Endothelial cell of umbilical vein (primary cell): ENCODE measurements at regions not wholly inside any gene's neighbourhood (a gene's known extent, or its start where the extent isn't known, plus 50 kb on each side); places are given as distances from the start of the nearest gene placed in this dataset.

Source experiments
- BruUV-seq: library from RNA; stranded (reverse); fragments of 400-500 nt; replicated peaks from 2 replicates; lab custom pipeline; 2021; lab: Mats Ljungman, UMichigan
- CTCF ChIA-PET: fragments of 300-600, 350-600 bp; sonication (Branson Sonifier 250); formaldehyde crosslinking; loops from one replicate; lab custom pipeline; 2021; ENCODE audit warnings: antibody characterized with exemption, inconsistent platforms; lab: Charles Lee
- POLR2A ChIA-PET: fragments of 300-600, 350-600 bp; sonication (Branson Sonifier 250); formaldehyde crosslinking; loops from one replicate; lab custom pipeline; 2021; ENCODE audit warnings: antibody characterized with exemption, inconsistent platforms; lab: Charles Lee
- DNase-seq: peaks from one replicate; pipeline ENCODE4 v3.0.0-alpha.2; 2011; ENCODE audit warnings: low read depth, low spot score
- FAIRE-seq: peaks from 2 replicates; lab custom pipeline; 2011; peaks lifted over from hg19 to GRCh38; lab: Jason Lieb, UNC
- H2AFZ ChIP-seq: 2 replicates; pipeline ENCODE4 v1.6.0; 2012; ENCODE audit warnings: low read depth, low read length, control low read depth, inconsistent platforms
- H3K27ac ChIP-seq: 2 replicates; pipeline ENCODE4 v1.5.1; 2011; ENCODE audit warnings: low read depth, mild to moderate bottlenecking, control low read depth, low read length, moderate library complexity; ENCODE audit not compliant: insufficient read depth
- H3K27me3 ChIP-seq, 2 experiments: 2 replicates each; pipeline versions ENCODE4 v1.6.0 to v1.6.1; 2011; ENCODE audit warnings: low read length in 2 of 2, mixed read lengths in 1 of 2; ENCODE audit not compliant: control insufficient read depth in 2 of 2, insufficient read depth in 2 of 2
- H3K36me3 ChIP-seq, 2 experiments: 2 replicates in 1 of 2; 3 replicates in 1 of 2; pipeline ENCODE4 v1.5.1; 2011; ENCODE audit warnings: low read length in 2 of 2, mild to moderate bottlenecking in 1 of 2, moderate library complexity in 1 of 2; ENCODE audit not compliant: control insufficient read depth in 2 of 2, insufficient read depth in 2 of 2; ENCODE audit errors: extremely low read depth in 1 of 2
- H3K4me1 ChIP-seq: 3 replicates; pipeline ENCODE4 v1.5.1; 2011; ENCODE audit warnings: mild to moderate bottlenecking, low read length; ENCODE audit not compliant: control insufficient read depth, insufficient read depth; ENCODE audit errors: extremely low read depth
- H3K4me2 ChIP-seq: 2 replicates; pipeline ENCODE4 v1.6.1; 2011; ENCODE audit warnings: low read length, control low read depth, mixed read lengths; ENCODE audit not compliant: insufficient read depth
- H3K4me3 ChIP-seq, 3 experiments: fragments of 200-600 bp in 1 of 3; sonication (generic), shearing (Covaris generic) in 1 of 3; replicated peaks in 1 of 3; 2 replicates each; pipeline ENCODE4 v1.5.1; 2011 to 2016; ENCODE audit warnings: control low read depth in 3 of 3, low read length in 3 of 3, mild to moderate bottlenecking in 2 of 3, inconsistent platforms in 1 of 3, low read depth in 1 of 3, moderate library complexity in 1 of 3; ENCODE audit not compliant: insufficient read depth in 1 of 3
- H3K79me2 ChIP-seq: 2 replicates; pipeline ENCODE4 v1.6.0; 2012; ENCODE audit warnings: low read length, inconsistent platforms; ENCODE audit not compliant: control insufficient read depth, insufficient read depth
- H3K9ac ChIP-seq: replicated peaks from 2 replicates; pipeline ENCODE3; 2011; ENCODE audit warnings: low read length, control low read depth; ENCODE audit not compliant: insufficient read depth; ENCODE audit errors: extremely low read depth
- H3K9me1 ChIP-seq: replicated peaks from 3 replicates; pipeline ENCODE4 v1.6.0; 2011; ENCODE audit warnings: mild to moderate bottlenecking, low read length; ENCODE audit not compliant: control insufficient read depth, insufficient read depth; ENCODE audit errors: extremely low read depth
- H3K9me3 ChIP-seq: replicated peaks from 2 replicates; pipeline ENCODE4 v1.5.1; 2012; ENCODE audit warnings: low read length, inconsistent platforms; ENCODE audit not compliant: control insufficient read depth, insufficient read depth
- H4K20me1 ChIP-seq: replicated peaks from 2 replicates; pipeline ENCODE3; 2011; ENCODE audit warnings: mild to moderate bottlenecking, low read length; ENCODE audit not compliant: control insufficient read depth, insufficient read depth; ENCODE audit errors: extremely low read depth
- CTCF ChIP-seq, 2 donors: IDR thresholded peaks; 1 replicate in 1 of 2; 2 replicates in 1 of 2; pipeline ENCODE4 v1.5.1; 2011; ENCODE audit warnings: low read length in 2 of 2, mild to moderate bottlenecking in 2 of 2, moderate library complexity in 2 of 2, control low read depth in 1 of 2, inconsistent platforms in 1 of 2, low read depth in 1 of 2; ENCODE audit not compliant: insufficient read depth in 1 of 2; ENCODE audit errors: extremely low read depth in 1 of 2
- EZH2 ChIP-seq: IDR thresholded peaks from 2 replicates; pipeline ENCODE4 v1.6.1; 2012; ENCODE audit warnings: borderline replicate concordance, low read depth, mild to moderate bottlenecking, moderate library complexity, low read length, inconsistent platforms; ENCODE audit not compliant: severe bottlenecking
- FOS ChIP-seq: IDR thresholded peaks from 2 replicates; pipeline ENCODE4 v1.6.1; 2011; ENCODE audit warnings: mild to moderate bottlenecking, low read length, moderate library complexity, borderline replicate concordance; ENCODE audit not compliant: insufficient read depth
- GATA2 ChIP-seq: IDR thresholded peaks from 2 replicates; pipeline ENCODE4 v1.7.0; 2011; ENCODE audit warnings: low read depth, mild to moderate bottlenecking, moderate library complexity, mixed read lengths, low read length; ENCODE audit not compliant: insufficient read length, insufficient read depth
- JUN ChIP-seq: IDR thresholded peaks from 2 replicates; pipeline ENCODE4 v1.6.1; 2011; ENCODE audit warnings: borderline replicate concordance, low read depth; ENCODE audit not compliant: insufficient read length, insufficient read depth
- MAX ChIP-seq: IDR thresholded peaks from 2 replicates; pipeline ENCODE4 v1.6.1; 2011; ENCODE audit not compliant: insufficient read depth, insufficient read length
- MYC ChIP-seq: IDR thresholded peaks from one replicate; pipeline ENCODE4 v1.6.1; 2011; ENCODE audit warnings: mild to moderate bottlenecking, low read depth, low read length
- POLR2A ChIP-seq: IDR thresholded peaks from 2 replicates; pipeline ENCODE4 v1.6.1; 2012; ENCODE audit warnings: low read depth, mild to moderate bottlenecking, control low read depth, low read length
- POLR2AphosphoS5 ChIP-seq: IDR thresholded peaks from 2 replicates; pipeline ENCODE4 v1.6.1; 2012; ENCODE audit warnings: low read depth, mild to moderate bottlenecking, control low read depth, low read length, moderate library complexity; ENCODE audit not compliant: insufficient read depth
- dilution Hi-C: fragments of 300-500 bp; cut with MboI; formaldehyde crosslinking; loops from one replicate; pipeline ENCODE4 v1.15.0; 2019; ENCODE audit warnings: low sequenced_read_pairs; ENCODE audit not compliant: extremely low pct_ligation_motif_present
- intact Hi-C: fragments of 100-400 bp; cut with micrococcal nuclease; formaldehyde crosslinking; loops from one replicate; pipeline ENCODE4 v1.10.0; 2022

- no peak overlapping the region for H3K4me2 ChIP-seq
- no TSS peak for BruUV-seq
- H3K36me3 ChIP-seq: no peaks in the 10 kb centered on the region
- H3K9ac ChIP-seq: no peak overlapping the region
- DNase-seq (no peak), FAIRE-seq (no peak)
- H3K79me2 ChIP-seq: no peaks in the 10 kb centered on the region
- H3K27ac ChIP-seq: no peak overlapping the region
- H3K9me1 ChIP-seq: no peaks in the 10 kb centered on the region
- H3K4me3 ChIP-seq: no peak overlapping the region
- CTCF ChIA-PET: no interaction called here
- H3K27me3 ChIP-seq: no peaks in the 10 kb centered on the region
- TF ChIP-seq EZH2 (no peak), POLR2AphosphoS5 (no peak), MAX (no peak), CTCF (IDR thresholded peaks at IDR 0.05; ENCODE audit: extremely low read depth in 1 of 2, insufficient read depth in 1 of 2, low read depth in 1 of 2, low read length in 2 of 2) (no peak), POLR2A (no peak), JUN (no peak), FOS (no peak), GATA2 (no peak), MYC (no peak)
- dilution Hi-C loops: no loop called here
- POLR2A ChIA-PET: no interaction called here
- H3K9me3 ChIP-seq: peaks cover 9% of the 10 kb centered on the region
- intact Hi-C loops: no loop called here
- H4K20me1 ChIP-seq: no peaks in the 10 kb centered on the region
- no peak overlapping the region for H2AFZ ChIP-seq
- no peaks in the 10 kb centered on the region for H3K4me1 ChIP-seq
Observed at GRCh38 chr16:17839272-17839671, 368.5 kb upstream of the XYLT1 start.
